ENCODE measurements at regions not wholly inside any gene's neighbourhood (a gene's known extent, or its start where the extent isn't known, plus 50 kb on each side); places are given as distances from the start of the nearest gene placed in this dataset.

- no peak for TF ChIP-seq CTCF (IDR thresholded peaks at IDR 0.05)
- TF ChIP-seq POLR2A (IDR thresholded peaks at IDR 0.05) = no peak
- TF ChIP-seq EP300 (IDR thresholded peaks at IDR 0.05) = no peak
- TF ChIP-seq POLR2AphosphoS5 (IDR thresholded peaks at IDR 0.05) = no peak
Observed at GRCh38 chr12:40165179-40165578, 59.3 kb upstream of the SLC2A13 start.

All from upper lobe of left lung (tissue), 4 donors.